NCI-H69 (cell line): ENCODE measurements at regions not wholly inside any gene's neighbourhood (a gene's known extent, or its start where the extent isn't known, plus 50 kb on each side); places are given as distances from the start of the nearest gene placed in this dataset.

Source experiments
- DNase-seq: peaks from one replicate; lab custom pipeline; 2025; lab: John Stamatoyannopoulos, UW

- no peak for DNase-seq
Observed at GRCh38 chr4:89363786-89364185, 56.2 kb upstream of the GPRIN3 start.

DNA sequence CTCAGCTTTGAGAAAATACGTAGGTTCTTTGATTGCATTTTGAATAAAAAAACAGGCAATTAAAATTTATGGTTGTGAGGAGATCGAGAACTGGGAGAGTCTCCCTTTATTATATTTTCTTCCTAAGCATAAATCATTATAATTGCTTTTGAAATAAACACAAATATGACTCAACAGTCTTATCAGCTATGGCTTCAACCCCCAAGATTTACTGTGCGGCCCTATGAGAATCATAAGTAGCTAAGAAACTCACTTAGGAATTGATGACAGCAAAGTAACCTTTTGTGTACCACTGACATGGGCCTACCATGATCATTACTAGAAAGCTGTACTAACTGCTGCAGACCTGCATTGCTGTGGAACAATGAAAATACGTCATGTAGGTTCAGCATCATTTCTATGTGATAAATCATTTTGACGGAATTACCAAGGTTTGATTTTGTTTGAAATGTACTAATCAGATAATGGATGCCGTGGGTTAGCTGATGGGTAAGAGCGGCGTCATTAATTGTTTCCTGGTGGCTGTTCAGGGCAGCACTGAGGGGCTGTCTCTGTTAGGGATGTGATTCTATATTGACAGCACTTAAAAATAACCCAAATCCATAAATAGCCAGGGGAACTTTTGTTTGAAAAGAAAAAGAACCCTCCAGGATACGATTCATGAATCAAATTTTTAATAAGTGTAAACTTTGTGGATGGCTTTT is 51.5 kb upstream of the GPRIN3 start:
- peak; percentile 45 for DNase-seq

DNA sequence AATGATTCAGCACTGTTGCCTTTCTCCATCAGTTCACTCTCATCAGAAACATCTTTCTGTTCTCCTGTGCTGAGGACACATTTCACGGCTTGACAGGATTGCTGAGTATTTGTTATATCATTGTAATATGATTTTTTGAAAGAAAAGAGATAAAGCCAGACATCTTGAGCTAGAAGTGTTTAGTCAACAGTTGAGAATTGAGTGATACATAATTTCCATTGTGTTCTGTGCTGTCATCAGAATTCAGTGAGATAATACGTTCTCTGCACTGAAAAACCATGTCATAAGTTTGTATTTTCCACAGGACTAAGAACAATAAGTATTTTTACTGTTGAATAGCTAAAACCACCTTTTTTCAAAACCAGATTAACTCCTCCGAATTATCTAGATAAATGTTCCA is 50.2 kb upstream of the GPRIN3 start:
- DNase-seq, result no peak
